Activated naive CD4-positive, alpha-beta T cell treated with anti-CD3 and anti-CD28 coated beads, Interleukin-2, amount 50 U/mL, for 72 hours (primary cell): ENCODE measurements at regions not wholly inside any gene's neighbourhood (a gene's known extent, or its start where the extent isn't known, plus 50 kb on each side); places are given as distances from the start of the nearest gene placed in this dataset.
A peak's percentile ranks its signal among the peaks of the same experiment; 100 is the strongest.
"Not testable (repeated sequence)": the region's sequence is repeated elsewhere in the genome, so short reads cannot be mapped to it uniquely, and the experiment has no call there.

Source experiments
- ATAC-seq, 2 donors: fragments of 150-1000 bp; cut with Tn5 transposase; 2 replicates each; pipeline ENCODE4 v1.10.0; 2021; ENCODE audit warnings: mild to moderate bottlenecking in 2 of 2, moderate library complexity in 2 of 2
- DNase-seq, 2 donors: peaks; one replicate each; pipeline ENCODE4 v3.0.0; 2021 to 2022; ENCODE audit warnings: low spot score in 2 of 2
- H3K27ac Mint-ChIP-seq, 2 donors: one replicate each; pipeline ENCODE4 v1.8.0; 2022; ENCODE audit warnings: mild to moderate bottlenecking in 2 of 2, mixed read lengths in 2 of 2
- H3K36me3 Mint-ChIP-seq, 2 donors: one replicate each; pipeline ENCODE4 v1.8.0; 2022; ENCODE audit warnings: mixed read lengths in 2 of 2
- H3K9me3 Mint-ChIP-seq, 2 donors: one replicate each; pipeline ENCODE4 v1.8.0; 2022; ENCODE audit warnings: mixed read lengths in 2 of 2

DNA sequence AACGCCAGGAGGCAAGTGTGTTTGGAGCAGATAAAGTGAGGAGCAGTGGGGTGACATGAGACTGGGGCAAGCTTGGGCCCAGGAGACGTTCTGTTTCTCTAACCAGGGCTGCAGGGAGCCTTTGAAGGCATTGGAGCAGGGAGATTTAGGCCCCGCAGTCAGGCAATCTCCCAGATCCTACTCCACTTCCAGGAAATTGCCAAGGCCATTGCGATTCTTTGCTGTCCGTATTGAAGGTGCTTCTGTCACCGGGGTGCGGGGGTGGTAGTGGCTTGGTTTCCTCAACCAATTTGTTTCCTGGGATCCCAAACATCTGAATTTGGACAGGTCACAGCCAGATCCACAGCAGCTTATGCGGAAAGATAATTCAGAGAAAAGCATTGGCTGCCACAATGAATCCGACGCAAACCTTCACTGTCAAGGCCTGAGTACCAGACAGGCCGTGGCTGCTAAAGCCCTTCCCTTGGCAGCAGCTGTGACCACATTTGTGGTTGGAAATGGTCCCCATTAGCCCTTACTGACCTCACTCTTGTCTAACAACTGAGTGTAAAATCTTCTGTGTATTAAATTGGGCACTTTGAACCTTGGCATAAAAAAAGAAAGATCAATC is 385.6 kb downstream of the PTPRU start:
- no peak for DNase-seq
- ATAC-seq: no peak
- no peaks in the 10 kb centered on the region for H3K36me3 Mint-ChIP-seq
- no peaks in the 10 kb centered on the region for H3K9me3 Mint-ChIP-seq
- H3K27ac Mint-ChIP-seq: no peak overlapping the region

DNA sequence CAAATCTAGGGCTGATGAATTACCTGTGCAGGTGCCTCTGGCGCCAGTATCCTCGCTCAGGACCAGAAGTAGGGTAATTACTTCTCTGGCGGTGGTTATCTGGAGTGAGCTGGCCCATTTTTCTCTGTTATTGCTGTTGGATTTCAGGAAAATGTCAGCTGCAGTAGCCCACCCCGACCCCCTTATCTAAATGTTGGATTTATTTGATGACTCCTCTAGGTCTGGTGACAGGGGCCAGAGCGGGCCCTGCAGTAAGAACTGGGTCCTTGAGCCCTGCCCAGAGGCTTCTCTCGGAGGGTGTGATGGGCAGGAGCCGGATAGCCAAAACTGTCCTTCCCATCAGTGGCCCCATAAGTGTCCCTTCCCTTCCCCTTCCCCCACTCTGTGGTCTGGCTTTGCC is 384.3 kb downstream of the PTPRU start:
- H3K27ac Mint-ChIP-seq: no peak overlapping the region
- DNase-seq: no peak
- ATAC-seq: no peak
- no peaks in the 10 kb centered on the region for H3K9me3 Mint-ChIP-seq
- H3K36me3 Mint-ChIP-seq: no peaks in the 10 kb centered on the region

DNA sequence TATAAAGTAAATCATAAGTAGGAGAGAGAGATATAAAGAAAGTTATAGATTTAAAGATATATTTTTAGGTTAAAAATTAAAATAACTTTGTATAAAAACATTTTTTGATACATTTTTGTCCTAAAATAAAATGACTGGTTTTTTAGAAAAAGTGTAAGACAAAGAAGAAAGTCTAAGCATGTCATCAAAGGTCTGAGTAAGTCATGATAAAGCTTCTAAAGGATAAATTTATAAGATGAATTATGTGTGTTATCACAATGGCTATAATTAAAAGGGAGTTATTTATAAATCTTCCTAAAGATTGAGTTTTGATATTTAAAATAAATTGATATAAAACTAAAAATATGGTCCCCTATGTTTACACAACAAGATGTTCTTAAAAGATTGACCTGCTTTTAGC is 370.9 kb downstream of the PTPRU start:
- ATAC-seq (no peak), DNase-seq (no peak)
- Mint-ChIP-seq H3K9me3 (peaks cover 0 to 4% of the 10 kb centered on the region in 2 donors), H3K36me3 (peaks cover 0 to 5% of the 10 kb centered on the region in 2 donors), H3K27ac (no peak overlapping the region)

DNA sequence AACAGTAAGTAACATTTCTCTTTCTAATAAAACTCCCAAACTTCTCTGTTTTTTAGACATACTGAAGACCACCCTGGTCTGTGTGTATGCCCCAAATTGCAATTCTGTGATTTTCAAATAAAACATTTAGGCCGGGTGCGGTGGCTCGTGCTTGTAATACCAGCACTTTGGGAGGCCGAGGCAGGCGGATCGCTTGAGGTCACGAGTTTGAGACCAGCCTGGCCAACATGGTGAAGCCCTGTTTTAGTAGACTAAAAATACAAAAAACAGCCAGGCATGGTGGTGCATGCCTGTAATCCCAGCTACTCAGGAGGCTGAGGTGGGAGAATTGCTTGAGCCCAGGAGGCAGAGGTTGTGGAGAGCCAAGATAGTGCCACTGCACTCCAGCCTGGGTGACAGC is 368.5 kb downstream of the PTPRU start:
- not testable (repeated sequence) for ATAC-seq, H3K27ac Mint-ChIP-seq, DNase-seq, H3K9me3 Mint-ChIP-seq, H3K36me3 Mint-ChIP-seq

DNA sequence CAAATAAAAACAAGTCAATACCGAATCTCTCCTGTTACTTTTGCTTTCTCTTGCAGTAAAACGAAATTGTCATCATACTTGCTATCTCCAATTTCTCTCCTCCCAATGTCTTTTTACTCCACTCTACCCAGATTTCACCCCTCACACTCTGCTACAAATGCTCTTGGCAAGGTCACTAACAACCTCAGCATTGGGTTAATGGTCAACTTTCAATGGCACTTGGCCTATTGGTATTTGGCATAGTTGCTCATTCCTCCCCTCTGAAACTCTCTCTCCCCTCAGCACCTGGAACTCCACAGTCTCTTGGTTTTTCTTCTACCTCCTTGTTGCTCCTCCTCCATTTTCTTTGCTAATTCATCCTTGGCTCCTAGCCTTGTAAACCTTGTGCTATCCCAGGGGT is 367.3 kb downstream of the PTPRU start:
- DNase-seq: no peak
- H3K9me3 Mint-ChIP-seq: peaks cover 0 to 4% of the 10 kb centered on the region in 2 donors
- peaks cover 0 to 5% of the 10 kb centered on the region in 2 donors for H3K36me3 Mint-ChIP-seq
- no peak overlapping the region for H3K27ac Mint-ChIP-seq
- no peak for ATAC-seq

DNA sequence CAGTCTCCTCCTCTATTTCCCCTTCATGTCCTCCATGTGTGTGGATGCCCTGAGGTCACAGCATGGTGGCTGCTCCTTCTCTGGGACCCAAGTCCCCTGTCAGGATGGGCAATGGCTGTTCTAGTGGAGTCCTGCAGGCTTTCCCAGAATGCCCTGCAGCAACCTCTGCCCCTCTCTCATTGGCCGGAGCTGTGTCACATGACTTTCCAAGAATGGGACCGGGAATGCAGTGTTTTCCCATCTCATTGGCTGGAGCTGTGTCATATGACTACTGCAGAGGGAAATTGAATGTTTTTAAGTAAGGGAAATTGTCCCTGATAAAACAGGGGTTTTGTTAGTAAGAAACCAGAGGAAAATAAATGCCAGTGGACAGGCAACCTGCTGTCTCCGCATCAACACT is 365.9 kb downstream of the PTPRU start:
- Mint-ChIP-seq H3K27ac (no peak overlapping the region), H3K9me3 (peaks cover 0 to 4% of the 10 kb centered on the region in 2 donors), H3K36me3 (no peaks in the 10 kb centered on the region)
- ATAC-seq: no peak
- DNase-seq: no peak

DNA sequence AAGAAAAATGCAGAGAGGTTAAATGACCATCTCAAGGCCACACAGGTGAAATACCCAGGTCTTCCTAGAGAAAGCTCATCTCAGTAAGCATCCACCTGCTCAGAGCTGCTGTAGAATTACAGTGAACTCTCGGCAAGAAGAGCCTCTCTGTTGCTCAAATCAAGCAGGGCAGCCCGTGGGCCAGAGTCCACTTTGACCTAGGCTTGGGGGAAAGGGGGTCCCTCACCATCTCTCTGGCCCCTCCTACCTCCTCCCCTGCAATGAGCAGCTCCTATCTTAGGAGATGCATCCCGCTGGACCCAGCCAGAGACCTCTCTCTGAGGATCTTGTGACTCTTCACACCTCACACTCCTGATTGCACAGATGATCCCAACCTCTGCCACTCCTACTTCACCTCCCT is 364.7 kb downstream of the PTPRU start:
- Mint-ChIP-seq H3K27ac (no peak overlapping the region), H3K9me3 (peaks cover 0 to 4% of the 10 kb centered on the region in 2 donors), H3K36me3 (no peaks in the 10 kb centered on the region)
- ATAC-seq: no peak
- DNase-seq: no peak

DNA sequence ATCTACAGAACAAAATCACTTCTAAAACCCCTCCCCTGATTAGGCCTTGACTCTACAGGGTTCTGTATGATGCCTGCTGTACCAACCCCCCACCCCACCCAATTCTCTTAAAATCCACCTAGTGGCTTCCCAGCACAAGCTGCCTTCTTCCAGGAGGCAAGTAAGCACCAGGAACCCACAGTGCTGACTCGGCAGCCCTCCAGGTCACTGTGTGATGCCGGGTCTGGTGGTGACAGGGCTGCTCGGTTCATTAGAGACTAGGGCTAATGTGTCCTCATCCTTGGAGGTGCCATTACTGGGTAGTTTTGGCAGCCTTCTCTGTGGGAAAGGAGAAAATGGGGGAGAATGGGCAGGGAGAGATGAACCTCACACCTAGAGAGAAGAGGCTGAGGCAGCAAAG is 363.5 kb downstream of the PTPRU start:
- no peak overlapping the region for H3K27ac Mint-ChIP-seq

DNA sequence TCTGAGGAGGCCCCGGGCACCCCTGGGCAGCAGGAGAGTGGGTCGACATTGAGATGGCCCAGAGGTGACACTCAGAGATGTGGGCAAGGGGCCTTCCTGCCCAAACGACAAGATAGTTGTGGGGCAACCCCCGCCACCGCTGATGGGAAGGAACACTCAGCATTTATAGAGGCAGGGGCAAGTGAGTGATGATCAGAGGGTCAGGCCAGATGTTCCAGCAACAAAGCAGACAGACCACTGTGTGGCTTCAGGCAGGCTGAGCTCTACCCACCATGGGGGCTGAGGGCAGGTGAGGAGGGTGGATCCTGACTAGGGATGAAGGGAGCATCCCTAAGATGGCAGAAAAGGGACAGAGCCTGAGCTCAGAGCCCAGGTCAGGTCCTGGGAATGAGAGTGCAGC is 362.7 kb downstream of the PTPRU start:
- no peak overlapping the region for H3K27ac Mint-ChIP-seq
- no peaks in the 10 kb centered on the region for H3K36me3 Mint-ChIP-seq
- ATAC-seq (no peak), DNase-seq (no peak)
- peaks cover 0 to 4% of the 10 kb centered on the region in 2 donors for H3K9me3 Mint-ChIP-seq

More for the DNA sequence above, 363.5 kb downstream of the PTPRU start:
- Mint-ChIP-seq H3K36me3 (no peaks in the 10 kb centered on the region), H3K9me3 (peaks cover 0 to 4% of the 10 kb centered on the region in 2 donors)
- no peak for ATAC-seq
- no peak for DNase-seq

DNA sequence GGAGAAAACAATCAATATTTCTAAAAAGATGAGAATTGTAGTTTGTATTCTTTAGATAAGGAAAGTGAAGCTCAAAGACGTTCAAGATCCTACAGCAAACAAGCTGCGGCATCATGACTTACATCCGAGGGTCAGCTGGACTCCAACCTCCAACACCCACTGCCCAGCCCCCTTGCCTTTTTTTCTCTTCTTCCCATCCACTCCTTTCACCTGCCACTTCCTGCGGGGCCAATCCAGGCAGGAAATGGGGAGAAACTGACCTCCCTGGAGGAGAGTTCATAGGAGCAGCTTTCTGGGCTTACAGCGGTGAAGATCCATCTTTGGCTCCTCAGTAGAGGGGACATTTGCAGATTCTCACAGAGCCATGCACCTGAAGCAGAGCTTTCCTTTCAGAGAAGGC is 361.5 kb downstream of the PTPRU start:
- no peak overlapping the region for H3K27ac Mint-ChIP-seq
- ATAC-seq: no peak
- no peak for DNase-seq
- no peaks in the 10 kb centered on the region for H3K36me3 Mint-ChIP-seq
- no peaks in the 10 kb centered on the region for H3K9me3 Mint-ChIP-seq

DNA sequence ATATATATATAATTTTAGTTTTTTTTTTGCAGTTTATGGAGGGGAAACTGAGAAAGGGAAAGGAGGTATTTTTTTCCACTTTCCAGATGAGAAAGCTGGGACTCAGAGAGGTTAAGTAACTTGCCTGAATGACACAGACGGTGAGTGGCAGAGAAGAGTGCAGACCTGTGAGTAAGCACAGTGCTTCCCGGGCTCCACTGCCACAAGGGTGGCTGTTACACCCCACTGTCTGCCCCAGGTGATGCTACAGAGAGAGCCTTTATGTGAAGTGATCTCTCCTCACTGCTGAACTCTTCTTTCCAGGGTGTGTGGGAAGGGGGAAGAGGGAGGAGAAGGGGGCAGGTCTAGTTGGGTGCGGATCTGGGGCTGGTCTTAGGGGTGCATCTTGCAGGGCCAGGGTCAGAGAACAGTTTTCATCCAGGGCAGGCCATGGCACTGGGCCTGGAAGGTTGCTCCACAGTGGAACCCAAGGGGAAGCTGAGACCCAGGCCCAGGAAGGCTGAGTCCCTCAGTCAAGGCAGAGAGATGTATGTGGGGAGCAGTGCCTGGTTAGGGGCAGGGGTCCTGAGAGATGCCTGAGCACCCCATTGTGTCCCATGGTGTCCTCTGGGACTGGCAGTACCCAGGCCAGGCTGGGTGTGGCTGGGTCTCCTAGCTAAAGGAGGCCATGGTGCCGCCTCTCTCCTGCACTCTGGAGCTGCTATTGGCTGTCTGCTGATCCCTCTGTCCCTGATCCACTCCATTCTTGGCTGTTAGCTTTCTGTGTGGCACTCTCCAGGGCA is 357.5 kb downstream of the PTPRU start:
- no peaks in the 10 kb centered on the region for H3K36me3 Mint-ChIP-seq
- H3K27ac Mint-ChIP-seq: no peak overlapping the region
- no peak for ATAC-seq
- H3K9me3 Mint-ChIP-seq: peaks cover 0 to 6% of the 10 kb centered on the region in 2 donors
- DNase-seq: no peak

DNA sequence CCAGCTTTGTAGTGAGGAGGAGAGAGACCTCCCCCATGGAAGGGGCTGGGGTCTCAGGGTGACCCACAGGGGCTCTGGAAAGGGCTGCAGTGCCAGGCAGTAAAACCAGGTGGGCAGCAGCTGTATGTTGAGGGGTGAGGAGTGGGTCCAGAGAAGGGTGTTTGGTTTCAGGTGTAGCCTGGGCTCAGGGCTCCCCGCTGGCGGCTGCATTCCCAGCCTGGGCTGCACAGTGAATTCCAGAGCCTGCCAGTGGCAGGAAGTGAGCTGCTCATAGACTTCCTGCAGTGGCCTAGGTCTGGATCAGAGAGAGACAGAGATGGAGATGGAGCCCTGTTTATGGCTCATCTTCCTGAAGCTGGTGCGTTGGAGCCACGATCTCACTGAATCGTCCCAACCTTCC is 356.4 kb downstream of the PTPRU start:
- peaks cover 0 to 6% of the 10 kb centered on the region in 2 donors for H3K9me3 Mint-ChIP-seq
- DNase-seq (no peak), ATAC-seq (no peak)
- H3K27ac Mint-ChIP-seq: peak overlapping the region in 1 of 2 donors; percentile 65
- H3K36me3 Mint-ChIP-seq: no peaks in the 10 kb centered on the region

DNA sequence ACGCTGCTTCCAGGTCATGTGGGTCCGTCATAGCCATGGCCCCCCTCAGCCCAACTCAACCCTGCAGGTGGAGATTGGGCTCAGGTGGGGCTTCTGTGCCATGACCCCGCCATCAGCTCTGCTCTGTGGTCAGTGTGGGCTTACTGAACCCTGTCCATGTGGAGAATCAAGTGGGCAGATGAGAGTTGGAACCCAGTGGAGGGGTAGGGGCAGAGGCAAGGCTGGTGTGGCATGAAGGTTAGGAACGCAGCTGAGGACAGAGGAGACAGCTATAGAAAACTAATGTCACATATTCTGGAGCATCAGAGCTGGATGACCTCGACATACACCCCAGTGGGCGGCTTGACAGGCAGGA is 355.9 kb downstream of the PTPRU start:
- Mint-ChIP-seq H3K27ac (peak overlapping the region in 1 of 2 donors; percentile 65), H3K36me3 (no peaks in the 10 kb centered on the region), H3K9me3 (peaks cover 0 to 6% of the 10 kb centered on the region in 2 donors)
- DNase-seq (no peak), ATAC-seq (no peak)

DNA sequence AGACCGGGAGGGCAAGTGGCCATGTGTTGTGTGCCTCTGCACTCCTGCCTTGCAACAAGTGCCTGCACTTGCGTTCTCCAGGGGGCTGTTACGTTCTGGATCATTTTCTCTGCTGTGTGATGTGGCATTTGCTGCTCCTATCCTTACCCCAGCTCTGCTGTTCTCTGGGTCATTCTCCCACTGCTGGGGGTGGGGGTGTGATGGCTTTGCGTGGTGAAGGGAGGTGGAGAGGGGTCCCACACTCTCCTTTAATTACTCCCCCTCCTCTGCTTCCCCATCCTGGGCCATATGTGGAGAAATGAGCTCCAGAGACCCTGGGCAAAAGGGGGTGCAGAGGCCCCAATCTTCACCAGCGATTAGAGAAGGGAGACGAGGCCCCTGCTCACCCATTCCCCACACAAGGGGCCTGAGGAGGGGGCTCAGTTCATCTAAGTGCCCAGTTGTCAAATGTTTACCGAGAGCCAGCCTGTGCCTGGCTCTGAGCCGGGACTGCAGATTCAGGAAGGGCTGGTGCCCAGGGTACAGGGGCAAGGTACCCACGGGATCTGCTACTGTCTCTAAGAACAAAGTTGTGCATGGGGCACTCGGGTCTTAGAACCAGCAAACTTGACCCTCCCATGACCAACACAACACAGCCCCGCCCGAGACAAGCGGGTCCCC is 355.4 kb downstream of the PTPRU start:
- H3K36me3 Mint-ChIP-seq: no peaks in the 10 kb centered on the region
- H3K27ac Mint-ChIP-seq: no peak overlapping the region
- ATAC-seq: no peak

DNA sequence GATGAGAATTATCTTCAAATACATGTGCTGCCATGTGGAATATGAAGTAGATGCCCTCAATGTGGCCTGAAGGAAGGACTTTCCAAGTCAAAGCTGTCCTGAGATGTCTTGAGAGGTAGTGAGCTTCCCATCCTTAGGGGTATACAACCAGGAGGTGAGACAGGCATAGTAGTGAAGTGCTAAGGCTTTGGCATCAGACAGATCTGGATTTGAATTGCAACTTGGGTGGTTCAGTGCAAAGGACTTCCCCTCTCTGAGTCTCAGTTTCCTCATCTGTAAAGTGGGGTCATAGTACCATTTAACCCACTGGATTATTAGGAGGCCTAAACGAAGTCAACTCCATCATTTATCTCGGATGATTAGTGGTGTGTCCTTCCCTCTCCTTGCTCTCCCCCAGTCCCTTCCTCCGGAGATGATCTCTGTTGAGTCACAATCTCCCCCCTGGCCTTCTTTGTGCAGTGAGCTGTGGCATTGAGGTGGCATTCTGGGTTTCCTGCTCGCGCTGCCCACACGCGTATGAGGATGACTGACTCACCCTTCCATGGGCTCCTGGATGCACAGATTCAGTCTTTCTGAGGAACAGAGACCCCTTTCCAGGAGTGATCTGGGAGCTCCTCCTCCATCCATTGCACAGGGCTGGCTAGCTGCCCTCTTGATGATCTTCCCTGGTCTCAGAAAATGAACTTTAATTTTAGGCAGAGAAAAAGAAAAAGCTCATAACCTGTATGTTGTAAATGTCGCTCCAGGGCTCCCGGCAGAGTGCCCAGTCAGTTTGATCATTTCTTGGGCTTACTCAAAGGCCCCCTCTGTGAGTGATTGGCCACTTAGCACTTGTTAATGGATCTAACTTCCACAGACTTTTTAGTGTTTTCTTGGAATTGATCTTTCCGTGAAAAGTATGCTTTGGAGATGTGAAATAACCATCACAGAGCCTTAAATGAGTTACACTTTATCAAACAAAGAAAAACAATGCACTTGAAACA is 354.6 kb downstream of the PTPRU start:
- ATAC-seq (no peak), DNase-seq (no peak)
- H3K36me3 Mint-ChIP-seq: no peaks in the 10 kb centered on the region

More for the DNA sequence above, 355.4 kb downstream of the PTPRU start:
- no peak for DNase-seq
- peaks cover 0 to 6% of the 10 kb centered on the region in 2 donors for H3K9me3 Mint-ChIP-seq

DNA sequence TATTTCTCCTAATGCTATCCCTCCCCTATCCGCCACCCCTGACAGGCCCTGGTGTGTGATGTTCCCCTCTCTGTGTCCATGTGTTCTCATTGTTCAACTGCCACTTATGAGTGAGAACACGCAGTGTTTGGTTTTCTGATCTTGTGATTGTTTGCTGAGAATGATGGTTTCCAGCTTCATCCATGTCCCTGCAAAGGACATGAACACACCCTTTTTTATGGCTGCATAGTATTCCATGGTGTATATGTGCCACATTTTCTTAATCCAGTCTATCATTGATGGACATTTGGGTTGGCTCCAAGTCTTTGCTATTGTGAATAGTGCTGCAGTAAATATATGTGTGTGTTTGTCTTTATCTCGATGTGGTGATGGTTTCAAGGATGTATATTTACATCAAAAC is 353.4 kb downstream of the PTPRU start:
- ATAC-seq, H3K9me3 Mint-ChIP-seq, H3K36me3 Mint-ChIP-seq, DNase-seq: not testable (repeated sequence)
- H3K27ac Mint-ChIP-seq: peak overlapping the region in 1 of 2 donors; percentile 27

More for the DNA sequence above, 354.6 kb downstream of the PTPRU start:
- Mint-ChIP-seq H3K27ac (no peak overlapping the region), H3K9me3 (peaks cover 0 to 6% of the 10 kb centered on the region in 2 donors)
